PC-9 (cell line): ENCODE measurements at regions not wholly inside any gene's neighbourhood (a gene's known extent, or its start where the extent isn't known, plus 50 kb on each side); places are given as distances from the start of the nearest gene placed in this dataset.

ENCODE experiments used
- BruUV-seq: library from RNA; stranded (reverse); fragments of 400-500 nt; replicated peaks from 2 replicates; lab custom pipeline; 2021; lab: Mats Ljungman, UMichigan
- CTCF ChIA-PET: fragments of 300-600 bp; sonication (Branson Sonifier 250); formaldehyde crosslinking; loops from one replicate; lab custom pipeline; 2022; ENCODE audit warnings: antibody characterized with exemption; lab: Charles Lee
- POLR2A ChIA-PET: fragments of 300-600 bp; sonication (Branson Sonifier 250); formaldehyde crosslinking; loops from one replicate; lab custom pipeline; 2022; ENCODE audit warnings: antibody characterized with exemption; ENCODE audit not compliant: unreplicated experiment; lab: Charles Lee
- DNase-seq, 2 experiments: peaks; one replicate each; pipeline versions ENCODE4 v3.0.0 to v3.0.0-alpha.2; 2015 to 2022; ENCODE audit warnings: mixed read lengths in 1 of 2
- H2AFZ ChIP-seq: fragments of 200-600 bp; sonication (generic); 2 replicates; pipeline ENCODE4 v1.8.1; 2017; ENCODE audit warnings: antibody characterized with exemption
- H3F3A ChIP-seq: fragments of 200-600 bp; sonication (generic); 2 replicates; pipeline ENCODE4 v1.8.1; 2017; ENCODE audit warnings: antibody characterized with exemption, mild to moderate bottlenecking, low read depth; ENCODE audit not compliant: insufficient read depth
- H3K27ac ChIP-seq: fragments of 200-600 bp; sonication (generic); 2 replicates; pipeline ENCODE4 v1.6.1; 2016; ENCODE audit warnings: mixed run types
- H3K27me3 ChIP-seq: fragments of 200-600 bp; sonication (generic); 2 replicates; pipeline ENCODE4 v1.6.1; 2016; ENCODE audit warnings: low read depth, mixed run types; ENCODE audit not compliant: insufficient read depth
- H3K36me3 ChIP-seq: fragments of 200-600 bp; sonication (generic); 2 replicates; pipeline ENCODE4 v1.6.1; 2016; ENCODE audit warnings: low read depth, mixed run types
- H3K4me1 ChIP-seq: fragments of 200-600 bp; sonication (generic); replicated peaks from 2 replicates; pipeline ENCODE4 v1.6.1; 2016; ENCODE audit warnings: mixed run types; ENCODE audit not compliant: insufficient read depth
- H3K4me2 ChIP-seq: fragments of 200-600 bp; sonication (generic); 2 replicates; pipeline ENCODE4 v1.6.1; 2017; ENCODE audit warnings: mixed run types
- H3K4me3 ChIP-seq: fragments of 200-600 bp; sonication (generic); 2 replicates; pipeline ENCODE4 v1.6.1; 2016; ENCODE audit warnings: mixed run types
- H3K79me2 ChIP-seq: fragments of 200-600 bp; sonication (generic); 2 replicates; pipeline ENCODE4 v1.6.1; 2017; ENCODE audit warnings: low read depth, mixed run types
- H3K9me2 ChIP-seq: fragments of 200-600 bp; sonication (generic); 2 replicates; pipeline ENCODE4 v1.8.1; 2017; ENCODE audit warnings: mild to moderate bottlenecking; ENCODE audit not compliant: insufficient read depth
- H3K9me3 ChIP-seq: fragments of 200-600 bp; sonication (generic); 2 replicates; pipeline ENCODE4 v1.8.1; 2016; ENCODE audit warnings: low read depth; ENCODE audit not compliant: insufficient read depth
- H4K20me1 ChIP-seq: fragments of 200-600 bp; sonication (generic); 2 replicates; pipeline ENCODE4 v1.8.1; 2017; ENCODE audit not compliant: insufficient read depth
- EZH2 ChIP-seq: fragments of 200-600 bp; sonication (generic); IDR thresholded peaks from 2 replicates; pipeline ENCODE4 v1.8.0; 2017; ENCODE audit warnings: antibody characterized with exemption, low read depth
- intact Hi-C: fragments of 100-400 bp; cut with micrococcal nuclease; formaldehyde crosslinking; loops from one replicate; pipeline ENCODE4 v1.10.0; 2022; ENCODE audit not compliant: unreplicated experiment
- TF ChIP-seq, protein P1 (sequence below): fragments of 200-600 bp; sonication (generic); conservative IDR thresholded peaks from 2 replicates; pipeline ENCODE4 v1.6.1; 2017; ENCODE audit warnings: mixed run types, antibody characterized with exemption, mild to moderate bottlenecking, moderate library complexity

DNA sequence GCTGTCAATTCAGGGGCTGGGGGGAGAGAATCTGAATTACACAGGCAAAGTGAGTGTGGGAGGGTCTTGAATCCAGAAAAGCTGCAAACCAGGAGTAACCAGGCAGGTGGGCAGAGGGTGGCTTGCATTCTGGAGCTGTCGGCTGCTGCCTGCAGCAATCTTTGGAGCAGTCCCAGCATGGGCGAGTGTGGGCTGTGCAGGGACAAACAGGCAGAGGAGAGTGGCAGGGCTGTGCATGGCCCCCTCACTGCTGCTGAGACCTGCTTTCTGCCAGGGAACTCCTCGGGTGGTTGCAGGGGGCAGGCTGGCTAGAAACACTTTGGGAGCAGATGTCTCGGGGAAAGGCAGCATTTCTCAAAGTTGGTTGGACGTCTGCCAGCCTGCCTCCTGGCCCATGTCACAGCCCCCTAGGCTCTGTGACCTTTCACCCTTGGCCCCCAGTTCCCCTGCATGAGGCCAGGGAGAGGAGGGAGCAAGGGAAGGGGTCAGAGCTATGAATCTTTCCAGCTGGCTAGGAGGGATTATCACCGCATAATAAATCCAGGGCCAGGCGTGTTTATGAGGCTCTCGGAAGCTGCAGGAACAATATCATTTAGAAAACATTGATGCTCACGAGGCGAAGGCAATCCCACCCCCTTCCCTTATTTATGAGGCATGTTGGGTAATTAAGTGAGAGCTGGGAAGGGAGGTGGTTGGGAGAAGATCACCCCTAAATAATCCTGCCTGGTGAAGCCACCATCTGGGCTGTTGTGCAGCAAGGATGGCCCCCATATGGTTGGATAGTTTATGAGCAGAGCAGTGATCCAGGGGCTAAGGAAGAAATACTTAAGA, 212.3 kb upstream of the NCAM1 start:
- Histone ChIP-seq H3K4me1 (no peaks in the 10 kb centered on the region), H3K27me3 (peaks cover 76% of the 10 kb centered on the region), H4K20me1 (no peaks in the 10 kb centered on the region), H3F3A (no peaks in the 10 kb centered on the region), H2AFZ (no peak overlapping the region), H3K36me3 (no peaks in the 10 kb centered on the region), H3K4me3 (no peak overlapping the region), H3K9me3 (no peaks in the 10 kb centered on the region), H3K79me2 (no peaks in the 10 kb centered on the region), H3K9me2 (no peaks in the 10 kb centered on the region), H3K27ac (no peak overlapping the region), H3K4me2 (no peak overlapping the region)
- BruUV-seq = no TSS peak
- no peak for TF ChIP-seq EZH2
- intact Hi-C loops = no loop called here
- ChIA-PET POLR2A (no interaction called here), CTCF (interaction anchor here (0.6 kb wide), 1 partner anchor 1376 kb away, joined by 3 read pairs; no protein-coding TSS in a partner anchor)
- no peak for DNase-seq

DNA sequence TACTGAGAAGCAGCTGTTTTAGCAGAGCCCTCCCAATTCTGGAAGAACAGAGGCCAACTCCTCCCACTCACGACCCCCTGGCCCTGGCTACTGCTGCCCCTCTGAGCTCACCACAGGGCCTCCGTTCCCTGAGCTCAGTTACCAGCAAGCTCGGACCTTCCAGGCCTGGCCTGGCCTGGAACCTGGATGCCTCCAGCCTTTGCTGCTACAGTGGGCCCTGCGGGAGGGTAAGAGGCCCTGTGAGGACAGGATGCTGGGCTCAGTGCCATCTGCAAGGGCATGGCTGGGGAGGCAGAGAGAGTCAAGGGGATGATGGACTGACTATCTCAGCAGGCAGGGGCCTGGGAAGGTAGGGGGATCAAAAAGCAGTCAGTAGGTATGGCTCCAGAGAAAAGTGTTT, 209.9 kb upstream of the NCAM1 start:
- Histone ChIP-seq H3K27ac (no peak overlapping the region), H3K27me3 (peaks cover 62% of the 10 kb centered on the region), H3K9me2 (no peaks in the 10 kb centered on the region), H2AFZ (no peak overlapping the region), H4K20me1 (no peaks in the 10 kb centered on the region), H3K4me1 (no peaks in the 10 kb centered on the region), H3K9me3 (no peaks in the 10 kb centered on the region), H3K4me3 (no peak overlapping the region), H3F3A (no peaks in the 10 kb centered on the region), H3K79me2 (no peaks in the 10 kb centered on the region), H3K4me2 (no peak overlapping the region), H3K36me3 (no peaks in the 10 kb centered on the region)
- CTCF ChIA-PET = no interaction called here
- no peak for TF ChIP-seq EZH2
- TF ChIP-seq, protein P1, sequence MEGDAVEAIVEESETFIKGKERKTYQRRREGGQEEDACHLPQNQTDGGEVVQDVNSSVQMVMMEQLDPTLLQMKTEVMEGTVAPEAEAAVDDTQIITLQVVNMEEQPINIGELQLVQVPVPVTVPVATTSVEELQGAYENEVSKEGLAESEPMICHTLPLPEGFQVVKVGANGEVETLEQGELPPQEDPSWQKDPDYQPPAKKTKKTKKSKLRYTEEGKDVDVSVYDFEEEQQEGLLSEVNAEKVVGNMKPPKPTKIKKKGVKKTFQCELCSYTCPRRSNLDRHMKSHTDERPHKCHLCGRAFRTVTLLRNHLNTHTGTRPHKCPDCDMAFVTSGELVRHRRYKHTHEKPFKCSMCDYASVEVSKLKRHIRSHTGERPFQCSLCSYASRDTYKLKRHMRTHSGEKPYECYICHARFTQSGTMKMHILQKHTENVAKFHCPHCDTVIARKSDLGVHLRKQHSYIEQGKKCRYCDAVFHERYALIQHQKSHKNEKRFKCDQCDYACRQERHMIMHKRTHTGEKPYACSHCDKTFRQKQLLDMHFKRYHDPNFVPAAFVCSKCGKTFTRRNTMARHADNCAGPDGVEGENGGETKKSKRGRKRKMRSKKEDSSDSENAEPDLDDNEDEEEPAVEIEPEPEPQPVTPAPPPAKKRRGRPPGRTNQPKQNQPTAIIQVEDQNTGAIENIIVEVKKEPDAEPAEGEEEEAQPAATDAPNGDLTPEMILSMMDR = no peak
- no TSS peak for BruUV-seq
- no peak for DNase-seq
- POLR2A ChIA-PET = no interaction called here
- intact Hi-C loops = no loop called here

DNA sequence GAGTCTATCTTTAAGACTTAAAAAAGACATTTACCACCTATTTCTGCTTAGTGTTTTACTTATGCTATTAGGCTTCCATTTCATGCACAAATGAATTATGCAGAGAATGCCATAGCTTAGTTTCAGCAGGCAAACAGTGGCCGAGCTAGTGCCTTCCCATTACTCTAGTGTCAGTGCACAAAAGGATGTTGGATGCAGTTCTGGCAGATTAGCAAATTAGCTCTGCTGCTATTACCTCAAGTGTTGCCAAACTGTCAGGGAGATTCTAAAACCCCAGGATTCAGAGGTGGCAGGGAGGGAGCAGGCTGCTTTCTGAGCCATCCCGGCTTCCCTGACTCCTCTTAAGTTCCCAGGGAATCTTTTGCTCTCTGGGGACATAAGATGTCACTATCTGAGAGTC, 209.4 kb upstream of the NCAM1 start:
- no peaks in the 10 kb centered on the region for H4K20me1 ChIP-seq
- H3K9me2 ChIP-seq = no peaks in the 10 kb centered on the region
- intact Hi-C loops = no loop called here
- ChIA-PET CTCF (no interaction called here), POLR2A (no interaction called here)
- H3K4me1 ChIP-seq = no peaks in the 10 kb centered on the region
- H3K27ac ChIP-seq = no peak overlapping the region
- H3K79me2 ChIP-seq = no peaks in the 10 kb centered on the region
- no peak for DNase-seq
- no peaks in the 10 kb centered on the region for H3K9me3 ChIP-seq
- H3K36me3 ChIP-seq = no peaks in the 10 kb centered on the region
- H3K27me3 ChIP-seq = peaks cover 58% of the 10 kb centered on the region
- no peak overlapping the region for H3K4me2 ChIP-seq
- H3K4me3 ChIP-seq = no peak overlapping the region
- no TSS peak for BruUV-seq
- TF ChIP-seq, protein P1 = no peak
- no peak for TF ChIP-seq EZH2
- no peak overlapping the region for H2AFZ ChIP-seq
- H3F3A ChIP-seq = no peaks in the 10 kb centered on the region
